ENCODE measurements at regions not wholly inside any gene's neighbourhood (a gene's known extent, or its start where the extent isn't known, plus 50 kb on each side); places are given as distances from the start of the nearest gene placed in this dataset.

- DNase-seq (ENCODE audit: low read depth in 2 of 2), result no peak
Measured at GRCh38 chr18:42185486-42185885, 230.5 kb downstream of the PIK3C3 start.

- no peak for DNase-seq (ENCODE audit: low read depth in 2 of 2)
Measured at GRCh38 chr18:42187611-42188380, 232.8 kb downstream of the PIK3C3 start.

DNA sequence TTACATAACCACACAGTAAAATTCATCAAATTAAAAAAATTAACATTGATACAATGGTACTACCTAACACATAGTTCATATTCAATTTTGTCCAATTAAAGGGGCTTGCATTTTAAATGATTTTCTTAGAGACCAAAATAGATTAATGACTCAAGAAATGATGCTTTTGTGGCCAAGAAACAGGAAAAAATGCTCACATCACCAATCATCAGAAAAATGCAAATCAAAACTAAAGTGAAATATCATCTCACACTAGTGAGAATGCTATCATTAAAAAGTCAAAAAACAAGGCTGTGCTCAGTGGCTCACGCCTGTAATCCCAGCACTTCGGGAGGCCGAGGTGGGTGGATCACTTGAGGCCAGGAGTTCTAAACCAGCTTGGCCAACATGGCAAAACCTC, 235.6 kb downstream of the PIK3C3 start:
- no peak for DNase-seq (ENCODE audit: low read depth in 2 of 2)

- DNase-seq (ENCODE audit: low read depth in 2 of 2), result no peak
Measured at GRCh38 chr18:42192251-42193248, 237.5 kb downstream of the PIK3C3 start.

GRCh38 chr18:42196651-42197050, 241.6 kb downstream of the PIK3C3 start:
- no peak for DNase-seq (ENCODE audit: low read depth in 2 of 2)

GRCh38 chr18:42201137-42201536, 246.1 kb downstream of the PIK3C3 start:
- DNase-seq (ENCODE audit: low read depth in 2 of 2), result no peak

GRCh38 chr18:42211201-42211600, 256.2 kb downstream of the PIK3C3 start:
- no peak for DNase-seq (ENCODE audit: low read depth in 2 of 2)

DNA sequence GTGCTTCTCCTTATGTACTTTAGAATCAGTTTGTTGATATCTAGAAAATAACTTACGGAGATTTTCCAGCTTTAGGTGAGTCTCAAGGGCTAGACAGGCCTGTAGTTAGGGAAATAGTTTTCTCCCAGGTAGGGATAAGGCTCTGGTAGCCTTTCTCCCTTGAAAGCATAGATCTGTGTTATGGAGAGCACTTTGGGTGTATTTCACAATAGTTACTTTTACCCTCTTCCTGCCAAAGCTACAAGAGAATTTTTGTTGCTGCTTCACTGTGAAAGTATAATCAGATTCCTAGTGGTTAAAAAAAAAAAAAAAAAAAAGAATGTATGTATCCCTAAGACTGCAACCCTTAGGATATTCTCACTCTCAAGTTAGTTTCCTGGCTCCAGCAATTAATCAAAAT, 267.5 kb downstream of the PIK3C3 start:
- DNase-seq (ENCODE audit: low read depth in 2 of 2), result no peak

DNA sequence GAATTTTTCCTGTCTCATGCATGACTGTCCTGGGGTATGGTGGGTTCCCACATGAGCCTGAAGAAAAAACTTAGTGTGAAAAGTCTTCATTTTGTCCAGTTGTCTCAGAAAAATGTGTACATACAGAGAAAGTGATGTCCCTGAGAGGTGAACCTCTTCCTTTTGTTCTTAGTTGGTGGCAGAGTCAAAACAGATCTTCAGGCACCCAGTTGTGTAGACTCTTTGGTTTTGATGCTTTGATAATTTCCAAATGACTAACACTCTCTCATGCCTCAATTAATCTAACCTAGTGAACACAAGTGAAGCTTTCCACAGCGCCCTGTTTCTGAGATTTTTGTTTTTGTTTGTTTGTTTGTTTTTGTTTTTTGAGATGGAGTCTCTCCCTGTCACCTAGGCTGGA, 273.5 kb downstream of the PIK3C3 start:
- no peak for DNase-seq (ENCODE audit: low read depth in 2 of 2)

DNA sequence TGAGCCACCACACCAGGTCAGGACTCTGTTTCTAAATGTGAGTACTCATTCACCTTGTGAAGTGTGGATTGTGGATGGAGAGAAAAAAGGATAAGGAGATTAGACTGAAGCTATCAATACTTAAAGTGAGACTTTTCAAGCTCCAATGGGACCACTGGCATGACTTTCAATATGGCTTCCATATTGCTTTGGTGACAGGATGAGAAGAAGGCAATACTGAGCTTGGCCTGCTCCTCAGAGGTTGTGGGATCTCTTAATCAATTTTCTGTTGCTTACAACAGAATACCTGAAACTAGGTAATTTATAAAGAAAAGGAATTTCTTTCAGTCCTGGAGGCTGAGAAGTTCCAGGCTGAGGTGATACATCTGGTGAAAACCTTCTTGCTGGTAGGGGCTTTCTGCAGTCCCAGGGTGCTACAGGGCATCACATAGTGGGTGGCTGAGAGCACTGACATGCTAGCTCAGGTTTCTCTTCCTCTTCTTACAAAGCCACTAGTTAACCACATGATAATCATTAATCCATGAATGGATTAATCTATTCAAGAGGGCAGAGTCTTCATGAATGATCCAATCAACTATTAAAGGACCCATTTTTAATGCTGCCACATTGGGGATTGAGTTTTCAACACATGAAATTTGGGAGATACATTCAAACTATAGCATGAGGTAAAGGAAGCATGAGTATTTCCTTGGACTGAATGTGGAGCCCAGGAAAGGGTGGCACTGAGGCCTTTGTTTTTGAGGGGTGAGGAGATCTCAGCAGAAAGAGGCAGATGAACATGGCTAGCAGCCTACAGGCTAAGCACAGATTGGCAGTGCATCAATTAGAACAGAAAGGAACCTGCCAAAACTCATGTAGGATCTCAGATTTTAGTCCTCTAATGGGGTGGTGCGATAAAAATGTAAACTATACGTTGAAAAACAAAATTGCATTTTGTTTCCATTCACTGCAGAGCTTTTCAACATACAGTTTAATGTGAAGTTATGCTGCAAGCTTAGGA, 274.5 kb downstream of the PIK3C3 start:
- DNase-seq (ENCODE audit: low read depth in 2 of 2), result no peak

DNA sequence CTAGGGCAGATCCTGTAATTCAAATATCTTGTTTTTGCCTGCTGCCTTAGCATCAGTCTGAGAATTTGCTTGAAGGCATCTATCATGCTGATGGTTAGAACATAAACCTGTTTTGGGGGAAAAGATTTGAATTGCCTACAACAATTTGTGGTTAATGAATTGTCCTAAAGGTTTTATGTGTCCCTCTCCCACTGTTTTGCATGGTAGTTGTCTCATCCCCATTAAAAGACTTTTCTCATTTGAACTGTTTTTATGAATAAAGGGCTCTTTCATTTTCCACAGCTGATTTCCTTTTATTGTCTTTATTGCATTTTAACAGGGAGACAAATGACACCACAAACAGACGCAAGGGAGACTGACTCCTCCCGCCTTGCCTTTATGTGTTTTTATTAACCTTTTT, 275.6 kb downstream of the PIK3C3 start:
- no peak for DNase-seq (ENCODE audit: low read depth in 2 of 2)

DNA sequence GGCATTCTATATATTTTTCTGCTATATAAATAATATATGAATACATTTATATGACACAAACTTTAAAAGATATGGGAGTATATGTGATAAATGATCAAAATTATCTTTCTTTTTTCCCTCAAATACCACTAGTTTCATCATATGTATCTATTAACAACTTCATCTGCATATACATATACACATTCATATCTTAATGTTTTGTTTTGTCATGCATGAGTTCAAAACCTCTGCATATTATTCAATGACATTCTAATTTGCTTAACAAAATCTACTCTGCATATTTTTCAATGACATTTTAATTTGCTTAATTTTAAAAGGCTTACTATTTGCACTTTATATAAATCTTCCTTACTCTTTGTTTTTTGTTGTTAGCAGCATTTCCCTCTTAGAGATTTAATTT, 276.2 kb downstream of the PIK3C3 start:
- no peak for DNase-seq (ENCODE audit: low read depth in 2 of 2)

GRCh38 chr18:42231796-42232195, 276.8 kb downstream of the PIK3C3 start:
- DNase-seq (ENCODE audit: low read depth in 2 of 2), result no peak

- no peak for DNase-seq (ENCODE audit: low read depth in 2 of 2)
Measured at GRCh38 chr18:42233908-42234307, 278.9 kb downstream of the PIK3C3 start.

DNA sequence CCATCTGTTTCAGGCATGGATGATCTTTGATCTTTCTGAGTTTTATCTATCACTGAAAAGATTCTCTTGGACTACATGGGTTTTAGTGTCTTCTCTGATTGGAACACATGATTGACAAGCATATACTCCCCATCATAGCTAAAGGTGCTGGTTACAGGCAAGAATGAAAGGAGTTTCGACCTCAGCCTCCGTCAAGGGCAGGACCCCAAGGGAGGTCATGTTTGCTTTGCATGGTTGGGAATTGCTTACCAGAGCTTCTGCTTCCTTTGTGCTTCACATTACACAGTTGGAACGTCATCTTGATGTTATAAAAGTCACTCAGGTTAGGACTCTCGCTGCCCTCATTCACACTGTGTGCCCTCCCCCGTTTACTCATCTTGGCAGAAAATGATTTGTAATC, 287.7 kb downstream of the PIK3C3 start:
- no peak for DNase-seq (ENCODE audit: low read depth in 2 of 2)

- no peak for DNase-seq (ENCODE audit: low read depth in 2 of 2)
Measured at GRCh38 chr18:42245137-42245536, 290.1 kb downstream of the PIK3C3 start.

- no peak for DNase-seq (ENCODE audit: low read depth in 2 of 2)
Measured at GRCh38 chr18:42255908-42256765, 301.1 kb downstream of the PIK3C3 start.

- no peak for DNase-seq (ENCODE audit: low read depth in 2 of 2)
Measured at GRCh38 chr18:42258301-42258965, 303.4 kb downstream of the PIK3C3 start.

- DNase-seq (ENCODE audit: low read depth in 2 of 2), result no peak
Measured at GRCh38 chr18:42261731-42262130, 306.7 kb downstream of the PIK3C3 start.

DNA sequence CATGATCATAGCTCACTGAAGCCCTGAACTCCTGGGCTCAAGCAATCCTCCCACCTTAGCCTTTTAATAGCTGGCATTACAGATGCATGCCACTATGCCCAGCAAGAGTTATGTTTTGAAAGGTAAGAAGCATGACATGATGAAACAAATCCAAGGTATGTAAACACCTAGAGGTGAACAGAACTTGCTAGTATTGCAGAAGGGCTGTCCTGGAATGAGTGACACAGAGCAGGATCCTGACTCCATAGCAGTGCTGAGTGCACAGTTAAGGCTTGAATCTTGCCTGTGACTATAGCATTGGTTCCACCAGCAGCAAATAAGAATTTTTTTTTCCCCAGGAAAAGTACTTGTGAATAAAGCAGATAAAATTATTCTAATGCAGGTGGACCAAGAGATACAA, 309.5 kb downstream of the PIK3C3 start:
- no peak for DNase-seq (ENCODE audit: low read depth in 2 of 2)
